ENCODE measurements at regions not wholly inside any gene's neighbourhood (a gene's known extent, or its start where the extent isn't known, plus 50 kb on each side); places are given as distances from the start of the nearest gene placed in this dataset.

GRCh38 chr12:114990381-114990780 lies 306.4 kb upstream of the TBX3 start:
- no peaks in the 10 kb centered on the region for H4K20me1 ChIP-seq (ENCODE audit: insufficient read depth, low read length)
- peaks cover 0 to 5% of the 10 kb centered on the region in 2 donors for H3K9me3 ChIP-seq (replicated peaks in 1 of 2; ENCODE audit: control insufficient read depth in 1 of 2, insufficient read depth in 1 of 2, low read length in 2 of 2)
- no peaks in the 10 kb centered on the region for H3K36me3 Mint-ChIP-seq
- no peaks in the 10 kb centered on the region for H3K27me3 ChIP-seq (ENCODE audit: control insufficient read depth in 2 of 2, insufficient read depth in 2 of 2, low read length in 2 of 2)
- H3K9ac ChIP-seq (ENCODE audit: insufficient read depth, low read length, poor library complexity, severe bottlenecking) = no peak overlapping the region
- intact Hi-C loops (cut with micrococcal nuclease) = no loop called here
- H3K4me1 ChIP-seq (ENCODE audit: control insufficient read depth in 1 of 2, insufficient read depth in 2 of 2, low read length in 2 of 2) = no peaks in the 10 kb centered on the region
- no peak for TF ChIP-seq CTCF (IDR thresholded peaks at IDR 0.05)
- no peaks in the 10 kb centered on the region for H3K36me3 ChIP-seq (replicated peaks in 1 of 2; ENCODE audit: control insufficient read depth in 1 of 2, insufficient read depth in 2 of 2, low read length in 2 of 2)
- no peak overlapping the region for H3K27ac ChIP-seq (ENCODE audit: low read depth in 1 of 2, low read length in 2 of 2)
- H3K4me2 ChIP-seq (replicated peaks; ENCODE audit: extremely low read depth, low read length, poor library complexity, severe bottlenecking) = no peak overlapping the region
- no peak overlapping the region for H3K4me3 Mint-ChIP-seq
- H3K79me2 ChIP-seq (ENCODE audit: insufficient read depth, low read length) = no peaks in the 10 kb centered on the region
- H3K4me3 ChIP-seq (replicated peaks in 1 of 3; ENCODE audit: low read depth in 2 of 3, low read length in 3 of 3) = no peak overlapping the region
- no peak overlapping the region for H2AFZ ChIP-seq (ENCODE audit: insufficient read depth, low read depth, low read length, poor library complexity, severe bottlenecking)
- no peak for DNase-seq
- peaks cover 0 to 4% (median 0%) of the 10 kb centered on the region in 3 donors for H3K27me3 Mint-ChIP-seq (ENCODE audit: low read depth in 3 of 3)
- WGBS (ENCODE audit: insufficient coverage) = 79% methylated on average over 3 of the region's 4 CpGs
- no peaks in the 10 kb centered on the region for H3K4me1 Mint-ChIP-seq
- no peak overlapping the region for H3K27ac Mint-ChIP-seq
- H3K9me3 Mint-ChIP-seq = peaks cover 0 to 4% (median 3%) of the 10 kb centered on the region in 7 donors

GRCh38 chr12:114986849-114987248 lies 302.9 kb upstream of the TBX3 start:
- Mint-ChIP-seq H3K4me1 (no peaks in the 10 kb centered on the region), H3K27ac (no peak overlapping the region), H3K27me3 (ENCODE audit: low read depth in 3 of 3) (no peaks in the 10 kb centered on the region), H3K4me3 (no peak overlapping the region), H3K36me3 (no peaks in the 10 kb centered on the region), H3K9me3 (peaks cover 0 to 6% (median 2%) of the 10 kb centered on the region in 7 donors)
- H2AFZ ChIP-seq (ENCODE audit: insufficient read depth, low read depth, low read length, poor library complexity, severe bottlenecking) = no peak overlapping the region
- 89% methylated on average over 1 of the region's 1 CpG for WGBS (ENCODE audit: insufficient coverage)
- intact Hi-C loops (cut with micrococcal nuclease) = no loop called here
- H3K4me3 ChIP-seq (replicated peaks in 1 of 3; ENCODE audit: low read depth in 2 of 3, low read length in 3 of 3) = no peak overlapping the region
- no peaks in the 10 kb centered on the region for H3K36me3 ChIP-seq (replicated peaks in 1 of 2; ENCODE audit: control insufficient read depth in 1 of 2, insufficient read depth in 2 of 2, low read length in 2 of 2)
- peaks cover 0 to 3% of the 10 kb centered on the region in 2 donors for H3K9me3 ChIP-seq (replicated peaks in 1 of 2; ENCODE audit: control insufficient read depth in 1 of 2, insufficient read depth in 1 of 2, low read length in 2 of 2)
- H4K20me1 ChIP-seq (ENCODE audit: insufficient read depth, low read length) = no peaks in the 10 kb centered on the region
- no peak for TF ChIP-seq CTCF (IDR thresholded peaks at IDR 0.05)
- no peak overlapping the region for H3K9ac ChIP-seq (ENCODE audit: insufficient read depth, low read length, poor library complexity, severe bottlenecking)
- H3K4me1 ChIP-seq (ENCODE audit: control insufficient read depth in 1 of 2, insufficient read depth in 2 of 2, low read length in 2 of 2) = no peaks in the 10 kb centered on the region
- H3K27ac ChIP-seq (ENCODE audit: low read depth in 1 of 2, low read length in 2 of 2) = no peak overlapping the region
- no peak for DNase-seq
- no peaks in the 10 kb centered on the region for H3K27me3 ChIP-seq (ENCODE audit: control insufficient read depth in 2 of 2, insufficient read depth in 2 of 2, low read length in 2 of 2)
- H3K4me2 ChIP-seq (replicated peaks; ENCODE audit: extremely low read depth, low read length, poor library complexity, severe bottlenecking) = no peak overlapping the region
- no peaks in the 10 kb centered on the region for H3K79me2 ChIP-seq (ENCODE audit: insufficient read depth, low read length)
